RWPE2 (cell line): ENCODE measurements at regions not wholly inside any gene's neighbourhood (a gene's known extent, or its start where the extent isn't known, plus 50 kb on each side); places are given as distances from the start of the nearest gene placed in this dataset.
A peak's percentile ranks its signal among the peaks of the same experiment; 100 is the strongest.
"Not testable (repeated sequence)": the region's sequence is repeated elsewhere in the genome, so short reads cannot be mapped to it uniquely, and the experiment has no call there.

Experiments used
- ATAC-seq: fragments of 200-7000 bp; cut with Tn5 transposase; 3 replicates; pipeline ENCODE4 v1.9.1; 2021; ENCODE audit warnings: low read depth
- DNase-seq: peaks from one replicate; pipeline ENCODE4 v3.0.0-alpha.2; 2020; ENCODE audit warnings: low spot score
- H3K27ac ChIP-seq: fragments of 450-650 bp; 2 replicates; pipeline ENCODE4 v1.5.1; 2017; ENCODE audit warnings: mild to moderate bottlenecking; ENCODE audit not compliant: poor library complexity, severe bottlenecking
- H3K27me3 ChIP-seq: fragments of 250-450 bp; sonication (Bioruptor Pico); 2 replicates; pipeline ENCODE4 v1.5.1; 2021; ENCODE audit warnings: mild to moderate bottlenecking, moderate library complexity; ENCODE audit not compliant: insufficient read depth, poor library complexity, severe bottlenecking
- H3K36me3 ChIP-seq: fragments of 250-450 bp; sonication (Bioruptor Pico); 2 replicates; pipeline ENCODE4 v1.5.1; 2020; ENCODE audit warnings: low read depth, mild to moderate bottlenecking, moderate library complexity
- H3K4me1 ChIP-seq: fragments of 250-450 bp; sonication (Bioruptor Pico); 2 replicates; pipeline ENCODE4 v1.5.1; 2021; ENCODE audit warnings: mild to moderate bottlenecking, moderate library complexity; ENCODE audit not compliant: insufficient read depth, poor library complexity, severe bottlenecking
- H3K4me3 ChIP-seq: fragments of 250-450 bp; sonication (Bioruptor Pico); 2 replicates; pipeline ENCODE4 v1.5.1; 2021; ENCODE audit warnings: mild to moderate bottlenecking, moderate library complexity; ENCODE audit not compliant: severe bottlenecking
- H3K9me3 ChIP-seq: fragments of 250-450 bp; sonication (Bioruptor Pico); 2 replicates; pipeline ENCODE4 v1.5.1; 2021; ENCODE audit warnings: mild to moderate bottlenecking, moderate library complexity; ENCODE audit not compliant: severe bottlenecking
- TF ChIP-seq, protein P1 (sequence below): fragments of 450-650 bp; IDR thresholded peaks from one replicate; pipeline ENCODE4 v1.5.1; 2017; ENCODE audit warnings: mild to moderate bottlenecking, moderate library complexity; ENCODE audit not compliant: poor library complexity, severe bottlenecking

DNA sequence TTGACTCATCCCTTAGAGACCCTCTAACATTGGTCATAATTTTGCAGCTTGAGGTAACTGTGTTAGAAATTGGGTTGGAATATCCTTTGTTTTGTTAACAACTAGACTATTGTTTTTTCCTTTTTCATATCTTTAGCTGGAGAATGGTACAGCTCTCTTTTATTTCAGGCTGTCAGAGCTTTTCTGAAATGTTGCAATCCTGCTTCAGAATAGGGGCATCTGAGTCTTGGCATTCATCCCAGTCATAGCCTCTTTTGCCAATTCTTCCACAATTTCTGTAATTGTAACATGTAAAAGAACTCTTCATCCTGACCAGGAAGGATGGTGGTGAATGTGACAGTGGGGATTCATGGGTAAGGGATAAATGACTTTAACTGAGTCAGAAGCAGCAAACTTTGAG, 128.7 kb downstream of the FHIP1A start:
- H3K4me1 ChIP-seq: peaks cover 38% of the 10 kb centered on the region
- ATAC-seq (no peak), DNase-seq (no peak)
- no peaks in the 10 kb centered on the region for H3K9me3 ChIP-seq
- H3K27ac ChIP-seq: peak overlapping the region; percentile 27
- no peaks in the 10 kb centered on the region for H3K27me3 ChIP-seq
- no peaks in the 10 kb centered on the region for H3K36me3 ChIP-seq
- TF ChIP-seq, protein P1, sequence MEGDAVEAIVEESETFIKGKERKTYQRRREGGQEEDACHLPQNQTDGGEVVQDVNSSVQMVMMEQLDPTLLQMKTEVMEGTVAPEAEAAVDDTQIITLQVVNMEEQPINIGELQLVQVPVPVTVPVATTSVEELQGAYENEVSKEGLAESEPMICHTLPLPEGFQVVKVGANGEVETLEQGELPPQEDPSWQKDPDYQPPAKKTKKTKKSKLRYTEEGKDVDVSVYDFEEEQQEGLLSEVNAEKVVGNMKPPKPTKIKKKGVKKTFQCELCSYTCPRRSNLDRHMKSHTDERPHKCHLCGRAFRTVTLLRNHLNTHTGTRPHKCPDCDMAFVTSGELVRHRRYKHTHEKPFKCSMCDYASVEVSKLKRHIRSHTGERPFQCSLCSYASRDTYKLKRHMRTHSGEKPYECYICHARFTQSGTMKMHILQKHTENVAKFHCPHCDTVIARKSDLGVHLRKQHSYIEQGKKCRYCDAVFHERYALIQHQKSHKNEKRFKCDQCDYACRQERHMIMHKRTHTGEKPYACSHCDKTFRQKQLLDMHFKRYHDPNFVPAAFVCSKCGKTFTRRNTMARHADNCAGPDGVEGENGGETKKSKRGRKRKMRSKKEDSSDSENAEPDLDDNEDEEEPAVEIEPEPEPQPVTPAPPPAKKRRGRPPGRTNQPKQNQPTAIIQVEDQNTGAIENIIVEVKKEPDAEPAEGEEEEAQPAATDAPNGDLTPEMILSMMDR: no peak
- no peak overlapping the region for H3K4me3 ChIP-seq

DNA sequence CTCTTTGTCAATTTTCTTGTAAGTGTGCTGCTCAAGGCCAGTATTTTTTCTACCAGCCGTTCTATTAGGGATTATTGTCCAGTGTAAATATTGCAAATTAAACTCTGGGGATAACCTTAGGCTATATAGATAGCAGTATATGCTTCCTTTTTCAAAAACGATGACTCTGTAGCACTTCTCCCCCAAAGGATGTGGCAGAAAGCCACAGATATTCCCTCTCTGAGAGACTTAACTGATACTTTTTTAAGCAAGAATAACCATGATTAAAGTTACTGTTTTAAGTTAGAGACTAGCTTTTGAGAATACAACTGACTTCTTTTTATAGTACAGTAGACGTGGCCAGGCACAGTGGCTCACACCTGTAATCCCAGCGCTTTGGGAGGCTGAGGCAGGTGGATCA, 130.0 kb downstream of the FHIP1A start:
- Histone ChIP-seq H3K27me3 (no peaks in the 10 kb centered on the region), H3K27ac (peak overlapping the region; percentile 96), H3K4me1 (peaks cover 38% of the 10 kb centered on the region), H3K36me3 (no peaks in the 10 kb centered on the region), H3K9me3 (no peaks in the 10 kb centered on the region), H3K4me3 (no peak overlapping the region)
- DNase-seq: no peak
- ATAC-seq: no peak
- TF ChIP-seq, protein P1: no peak

DNA sequence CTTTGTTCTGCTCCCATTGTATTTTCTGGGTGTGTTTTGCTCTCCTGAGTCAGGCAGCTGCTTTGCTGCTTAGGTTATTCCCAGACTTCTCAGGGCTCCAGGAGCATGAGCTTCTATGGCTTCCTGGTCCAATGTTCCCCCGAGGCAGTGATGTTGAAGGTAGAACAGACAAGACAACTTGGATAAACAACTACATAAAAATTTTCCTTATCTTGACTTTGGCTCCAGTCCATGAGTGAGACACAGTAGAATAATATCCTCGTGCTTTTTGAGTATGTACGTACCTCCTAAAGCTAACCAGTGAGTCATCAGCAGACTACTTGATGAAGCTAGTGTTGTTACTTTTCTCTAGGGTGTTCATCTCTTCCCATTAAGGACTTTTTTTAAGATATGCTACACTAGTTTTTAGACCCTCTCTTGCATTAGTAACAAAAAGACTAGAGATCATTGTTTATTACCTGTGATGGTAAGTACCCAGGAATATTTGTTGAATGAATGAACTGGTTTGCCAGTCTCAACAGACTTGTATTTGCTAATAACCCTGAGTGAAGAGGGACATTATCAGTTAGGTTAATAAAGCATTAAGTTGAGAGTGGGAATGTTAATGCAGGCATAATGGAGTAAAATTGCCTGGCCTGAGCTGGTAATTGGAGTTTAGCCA, 131.9 kb downstream of the FHIP1A start:
- peak; percentile 92 for DNase-seq

DNA sequence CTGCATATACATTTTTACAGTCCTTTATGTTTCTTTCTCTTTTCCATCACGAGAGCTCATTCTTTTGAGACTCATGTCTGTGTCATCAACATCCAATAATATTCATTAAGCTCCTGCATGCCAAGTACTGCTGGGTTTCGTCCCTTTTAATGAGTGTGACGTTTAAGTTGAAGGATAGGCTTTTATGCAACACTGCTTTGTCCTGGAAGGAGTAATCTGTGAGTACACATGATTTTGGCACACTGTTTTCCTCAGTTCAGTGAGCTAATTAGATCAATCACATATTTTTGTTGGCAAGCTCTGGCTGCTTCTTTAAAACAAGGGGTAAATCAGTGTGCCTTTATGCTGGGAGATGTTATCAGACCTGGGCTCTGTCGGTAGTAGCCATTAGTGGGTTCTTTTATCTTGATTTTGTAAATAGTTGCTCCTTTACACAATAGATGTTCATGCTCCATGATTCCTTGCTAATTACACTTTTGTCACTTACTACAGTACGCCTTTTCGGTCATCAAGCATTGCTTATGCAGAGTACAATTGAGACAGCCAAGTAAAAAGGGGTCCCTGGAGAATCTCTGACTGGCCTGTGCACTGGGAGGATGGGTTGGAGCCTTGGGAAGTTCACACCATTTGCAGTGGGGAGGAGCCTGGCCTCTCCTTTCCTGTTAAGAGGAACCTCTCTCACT, 132.6 kb downstream of the FHIP1A start:
- DNase-seq (no peak), ATAC-seq (peak; percentile 63)
- Histone ChIP-seq H3K4me1 (peaks cover 38% of the 10 kb centered on the region), H3K27me3 (no peaks in the 10 kb centered on the region), H3K36me3 (no peaks in the 10 kb centered on the region), H3K27ac (peak overlapping the region; percentile 96), H3K9me3 (no peaks in the 10 kb centered on the region), H3K4me3 (no peak overlapping the region)
- TF ChIP-seq, protein P1: no peak

More for the DNA sequence above, 131.9 kb downstream of the FHIP1A start:
- Histone ChIP-seq H3K36me3 (no peaks in the 10 kb centered on the region), H3K27me3 (no peaks in the 10 kb centered on the region), H3K4me1 (peaks cover 38% of the 10 kb centered on the region), H3K9me3 (no peaks in the 10 kb centered on the region), H3K27ac (peak overlapping the region; percentile 96), H3K4me3 (no peak overlapping the region)
- TF ChIP-seq, protein P1: no peak
- ATAC-seq: peak; percentile 93

DNA sequence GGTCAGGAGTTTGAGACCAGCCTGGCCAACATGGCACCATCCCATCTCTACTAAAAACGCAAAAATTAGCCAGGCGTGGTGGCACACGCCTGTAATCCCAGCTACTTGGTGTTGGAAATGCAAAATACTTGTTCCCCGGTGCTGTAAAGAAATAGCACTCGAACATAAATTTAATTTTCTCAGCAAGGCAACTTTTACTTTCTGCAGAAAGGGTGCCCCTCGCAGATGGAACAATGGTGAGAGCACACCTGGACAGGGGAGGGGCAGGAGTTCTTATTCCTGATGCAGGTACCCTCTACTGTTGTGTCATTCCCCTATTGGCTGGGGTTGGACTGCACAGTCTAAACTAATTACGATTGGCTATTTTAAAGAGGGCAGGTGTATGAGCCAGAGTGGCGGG, 139.7 kb downstream of the FHIP1A start:
- no peak for ATAC-seq
- H3K27me3 ChIP-seq: no peaks in the 10 kb centered on the region
- TF ChIP-seq, protein P1: no peak
- H3K4me1 ChIP-seq: peaks cover 4% of the 10 kb centered on the region
- H3K27ac ChIP-seq: no peak overlapping the region
- peaks cover 14% of the 10 kb centered on the region for H3K9me3 ChIP-seq
- no peak for DNase-seq
- no peak overlapping the region for H3K4me3 ChIP-seq
- no peaks in the 10 kb centered on the region for H3K36me3 ChIP-seq

DNA sequence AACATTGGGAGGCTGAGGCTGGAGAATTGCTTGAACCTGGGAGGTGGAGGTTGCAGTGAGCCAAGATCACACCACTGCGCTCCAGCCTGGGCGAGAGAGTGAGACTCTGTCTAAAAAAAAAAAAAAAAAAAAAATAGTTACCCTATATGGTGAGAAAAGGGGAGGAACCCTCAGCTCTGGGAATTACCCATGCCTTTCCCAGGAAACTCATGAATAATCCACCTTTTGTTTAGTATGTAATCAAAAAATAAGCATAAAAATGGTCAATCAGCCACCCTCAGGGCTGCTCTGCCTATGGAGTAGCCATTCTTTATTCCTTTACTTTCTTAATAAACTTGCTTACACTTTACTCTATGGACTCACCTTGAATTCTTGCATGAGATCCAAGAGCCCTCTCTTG, 140.4 kb downstream of the FHIP1A start:
- not testable (repeated sequence) for H3K4me1 ChIP-seq, DNase-seq, H3K36me3 ChIP-seq, H3K27me3 ChIP-seq, H3K27ac ChIP-seq, ATAC-seq, H3K4me3 ChIP-seq
- H3K9me3 ChIP-seq: peaks cover 14% of the 10 kb centered on the region
